ENCODE measurements at regions not wholly inside any gene's neighbourhood (a gene's known extent, or its start where the extent isn't known, plus 50 kb on each side); places are given as distances from the start of the nearest gene placed in this dataset.
"Not testable (repeated sequence)": the region's sequence is repeated elsewhere in the genome, so short reads cannot be mapped to it uniquely, and the experiment has no call there.

DNA sequence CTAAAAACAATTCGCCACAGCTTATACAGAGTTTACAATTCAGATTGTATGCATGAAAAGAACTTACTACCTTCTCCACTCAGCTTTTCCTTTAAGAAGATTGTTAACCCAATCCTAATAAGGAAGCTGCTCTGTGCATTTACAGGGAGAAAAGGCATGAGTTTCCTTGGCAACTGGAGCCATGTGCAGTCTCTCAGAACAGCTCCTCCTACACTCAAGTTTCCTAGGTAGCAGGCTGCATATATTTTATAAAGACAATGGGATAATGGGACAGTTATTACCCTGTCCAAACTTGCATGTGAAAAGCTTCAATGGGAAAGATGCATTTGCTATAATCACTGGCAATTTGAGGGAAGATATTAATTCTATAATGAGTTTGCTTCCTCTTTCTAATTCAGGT lies 125.5 kb upstream of the TRPC4 start:
- DNase-seq = no peak

DNA sequence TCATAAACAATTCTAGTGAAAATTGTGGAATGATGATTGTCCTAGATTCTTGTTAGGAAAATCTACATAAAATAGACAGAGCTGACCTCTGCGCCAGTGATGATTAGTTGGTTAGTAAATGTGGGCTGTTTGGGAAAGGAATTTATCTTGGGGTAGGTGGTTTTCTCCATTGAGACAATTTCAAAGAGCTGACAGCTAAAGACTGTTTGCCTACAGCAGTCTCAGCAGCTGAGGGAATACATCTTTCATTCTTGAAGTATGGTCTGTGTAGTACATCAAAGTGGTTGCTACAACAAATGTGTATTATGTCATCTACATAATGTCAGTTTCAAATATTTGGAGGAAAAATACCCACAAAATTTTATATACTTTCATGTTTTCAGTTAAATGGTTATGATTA lies 117.2 kb upstream of the TRPC4 start:
- DNase-seq = no peak

DNA sequence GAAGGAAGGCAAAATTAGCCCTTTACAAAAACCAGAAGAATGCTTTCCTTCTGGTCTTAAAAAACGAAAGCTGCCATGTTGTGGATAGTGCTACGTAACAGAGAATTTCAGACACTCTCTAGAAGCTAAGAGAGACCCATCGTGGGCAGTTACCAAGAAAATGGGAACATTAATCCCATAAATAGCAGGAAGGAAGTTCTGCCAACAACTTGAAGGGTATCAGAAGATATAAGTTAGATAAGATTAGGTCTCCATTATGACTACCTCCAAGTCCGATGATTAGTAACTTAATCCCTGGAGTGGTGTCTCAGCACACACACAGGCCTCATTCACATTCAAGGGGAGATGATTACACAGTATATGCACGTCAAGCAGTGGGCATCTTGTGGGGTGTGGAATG lies 115.7 kb upstream of the TRPC4 start:
- no peak for DNase-seq

DNA sequence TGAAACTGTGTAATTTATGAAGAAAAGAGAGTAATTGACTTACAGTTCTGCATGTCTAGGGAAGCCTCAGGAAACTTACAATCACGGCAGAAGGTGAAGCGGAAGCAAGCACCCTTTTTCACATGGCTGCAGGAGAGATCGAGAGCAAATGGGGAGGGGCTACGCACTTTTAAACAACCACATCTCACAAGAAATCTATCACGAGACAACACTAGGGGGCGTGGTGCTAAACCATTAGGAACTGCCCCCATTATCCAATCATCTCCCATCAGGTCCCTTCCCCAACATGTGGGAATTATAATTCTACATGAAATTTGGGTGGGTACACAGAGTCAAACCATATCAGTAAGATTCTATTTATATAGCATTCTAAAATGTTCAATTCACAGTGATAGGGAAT lies 114.8 kb upstream of the TRPC4 start:
- no peak for DNase-seq

DNA sequence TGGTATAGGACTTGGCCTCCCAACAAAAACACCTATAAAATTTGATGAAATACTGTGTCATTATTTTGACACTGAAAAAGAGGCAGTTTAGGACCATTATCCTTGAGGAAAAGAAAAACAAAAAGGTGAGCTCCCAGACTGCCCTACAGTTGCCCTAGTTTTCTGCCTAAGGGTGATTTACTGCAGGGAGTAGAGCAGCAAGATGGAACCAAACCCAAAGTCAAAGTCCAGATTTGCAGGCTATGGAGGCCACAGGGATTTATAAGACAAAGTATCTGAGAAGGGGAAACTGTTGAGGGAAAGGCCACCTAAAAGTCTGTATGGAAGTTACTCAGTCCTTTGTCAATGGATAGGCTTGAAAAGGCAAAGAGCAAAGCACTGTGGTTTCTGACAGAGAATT lies 112.4 kb upstream of the TRPC4 start:
- DNase-seq = no peak

DNA sequence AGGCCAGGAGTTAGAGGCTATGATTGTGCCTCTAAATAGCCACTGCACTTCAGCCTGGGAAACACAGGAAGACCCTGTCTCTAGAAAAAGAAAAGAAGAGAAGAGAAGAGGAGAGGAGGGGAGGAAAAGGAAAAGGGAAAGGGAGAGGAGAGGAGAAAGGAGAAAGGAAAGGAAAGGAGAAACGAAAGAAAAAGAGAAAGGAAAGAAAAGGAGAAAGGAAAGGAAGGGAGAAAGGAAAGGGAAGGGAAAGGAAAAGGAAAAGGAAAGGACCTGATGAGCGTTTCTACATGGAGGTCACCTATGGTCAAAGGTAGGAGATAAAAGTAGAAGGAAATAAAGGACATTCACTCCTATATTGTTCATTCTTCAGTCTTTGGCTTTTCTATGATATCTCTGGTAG lies 109.1 kb upstream of the TRPC4 start:
- DNase-seq = no peak

DNA sequence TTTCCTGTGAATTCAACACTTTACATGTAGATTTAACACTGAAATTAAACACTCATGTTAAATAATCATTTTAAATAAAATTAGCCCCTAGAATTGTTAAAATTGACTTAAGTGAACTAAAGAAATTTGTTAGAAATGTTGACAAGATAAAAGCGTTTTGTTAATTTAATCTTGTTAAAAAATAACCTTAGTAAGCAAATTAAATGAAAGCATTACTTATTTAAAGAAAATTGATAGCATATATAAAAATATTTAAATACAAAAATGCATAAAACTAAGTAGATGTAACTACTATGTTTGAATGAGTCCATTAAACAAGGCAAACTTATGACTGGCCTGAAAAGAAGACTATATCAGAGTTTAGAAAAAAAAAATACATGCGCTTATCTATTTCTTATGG lies 99.0 kb upstream of the TRPC4 start:
- no peak for DNase-seq

DNA sequence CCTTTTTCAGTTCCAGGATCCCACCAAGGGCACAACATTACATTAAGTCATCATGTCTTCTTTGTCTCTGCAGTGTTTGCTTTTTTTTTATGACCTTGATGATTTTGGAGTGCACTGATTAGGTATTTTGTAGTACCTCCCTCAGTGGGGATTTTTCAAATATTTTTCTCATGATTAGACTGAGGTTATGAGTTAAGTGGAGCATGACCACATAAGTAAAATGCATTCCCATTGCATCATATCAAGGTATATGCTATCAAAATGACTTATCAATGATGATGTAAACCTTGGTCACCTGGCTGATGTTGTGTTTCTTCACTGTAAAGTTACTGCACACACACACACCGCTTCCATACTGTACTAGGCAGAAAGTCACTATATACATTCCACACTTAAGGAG lies 96.7 kb upstream of the TRPC4 start:
- DNase-seq = no peak

DNA sequence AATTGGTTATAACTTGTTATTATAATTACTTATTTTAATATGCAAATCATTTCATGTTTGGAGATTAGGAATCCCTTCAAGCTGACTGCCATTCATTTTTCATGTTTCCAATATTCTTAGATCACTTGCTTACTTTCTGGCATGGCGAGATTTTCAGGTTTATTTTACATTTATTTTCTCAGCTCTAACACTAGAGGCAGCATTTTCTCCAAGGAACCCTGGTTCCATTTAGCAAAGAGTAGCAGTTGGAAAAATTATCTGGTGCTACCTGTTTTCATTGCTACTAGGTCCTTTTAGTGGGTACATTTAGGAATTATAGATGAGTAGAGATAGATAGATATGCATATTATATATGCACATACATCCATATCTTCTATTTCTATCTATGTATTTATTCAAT lies 90.9 kb upstream of the TRPC4 start:
- no peak for DNase-seq

DNA sequence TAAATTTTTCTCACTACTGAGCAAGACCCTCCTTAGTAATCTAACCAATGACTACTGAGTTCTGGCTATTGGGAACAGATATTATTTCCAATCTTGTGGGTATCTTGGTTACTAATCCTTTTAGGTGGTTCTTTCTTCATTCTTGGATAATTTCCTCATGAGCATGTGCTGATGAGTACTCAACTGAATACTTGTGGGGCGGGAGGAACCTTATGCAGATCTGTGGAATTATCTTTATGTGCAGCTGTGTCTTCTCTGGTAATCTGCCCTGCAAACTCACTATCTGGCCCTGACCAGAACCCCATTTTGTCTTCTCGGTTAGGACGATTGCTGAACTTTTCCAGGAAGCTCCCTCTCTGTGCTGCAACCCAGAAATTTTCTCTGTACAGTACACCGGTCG lies 89.7 kb upstream of the TRPC4 start:
- no peak for DNase-seq

DNA sequence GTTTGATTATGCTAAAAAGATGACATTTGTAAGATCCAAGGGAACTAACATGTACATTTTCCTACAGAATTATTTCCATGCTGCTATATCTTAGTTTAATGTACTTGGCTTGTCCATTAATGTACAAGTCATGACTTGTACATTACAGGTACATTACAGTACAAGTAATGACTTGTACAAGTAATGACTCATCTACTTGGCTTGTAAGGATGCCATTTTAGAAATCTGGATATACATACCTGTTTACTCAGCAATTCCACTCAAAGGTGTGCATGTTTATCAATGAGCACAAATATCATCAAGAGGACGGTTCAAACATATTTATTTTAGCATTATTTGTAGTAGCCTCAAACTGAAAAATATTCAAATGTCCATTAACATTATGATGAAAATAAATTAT lies 87.0 kb upstream of the TRPC4 start:
- DNase-seq = no peak

DNA sequence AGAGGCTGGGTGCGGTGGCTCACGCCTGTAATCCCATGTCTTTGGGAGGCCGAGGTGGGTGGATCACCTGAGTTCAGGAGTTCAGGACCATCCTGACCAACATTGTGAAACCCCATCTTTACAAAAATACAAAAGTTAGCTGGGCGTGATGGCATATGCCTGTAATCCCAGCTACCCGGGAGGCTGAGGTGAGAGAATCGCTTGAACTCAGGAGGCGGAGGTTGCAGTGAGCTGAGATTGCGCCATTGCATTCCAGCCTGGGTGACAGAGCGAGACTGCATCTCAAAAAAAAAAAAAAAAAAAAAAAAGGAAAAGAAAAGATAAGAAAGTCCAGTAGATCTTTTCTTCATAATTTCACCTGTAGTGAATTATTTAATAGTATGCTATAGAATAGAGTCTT lies 85.0 kb upstream of the TRPC4 start:
- DNase-seq = not testable (repeated sequence)

DNA sequence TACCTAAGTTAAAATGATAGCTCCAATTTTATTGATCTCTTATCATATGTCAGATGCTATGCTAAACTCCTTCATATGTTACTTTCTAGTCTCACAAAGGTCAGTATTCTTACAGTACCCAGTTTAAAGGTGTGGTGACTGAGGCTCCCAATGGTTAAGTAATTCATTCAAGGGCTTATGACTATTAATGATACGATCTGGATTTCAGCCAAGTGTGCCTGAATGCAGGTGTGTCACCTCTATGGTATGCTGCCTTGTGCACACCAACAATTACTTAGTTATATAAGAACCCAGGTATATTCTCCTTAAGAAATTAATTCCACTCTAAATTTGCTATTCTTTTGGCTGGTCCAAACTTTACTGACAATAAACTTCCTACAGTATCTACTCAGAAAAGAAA lies 84.6 kb upstream of the TRPC4 start:
- no peak for DNase-seq

DNA sequence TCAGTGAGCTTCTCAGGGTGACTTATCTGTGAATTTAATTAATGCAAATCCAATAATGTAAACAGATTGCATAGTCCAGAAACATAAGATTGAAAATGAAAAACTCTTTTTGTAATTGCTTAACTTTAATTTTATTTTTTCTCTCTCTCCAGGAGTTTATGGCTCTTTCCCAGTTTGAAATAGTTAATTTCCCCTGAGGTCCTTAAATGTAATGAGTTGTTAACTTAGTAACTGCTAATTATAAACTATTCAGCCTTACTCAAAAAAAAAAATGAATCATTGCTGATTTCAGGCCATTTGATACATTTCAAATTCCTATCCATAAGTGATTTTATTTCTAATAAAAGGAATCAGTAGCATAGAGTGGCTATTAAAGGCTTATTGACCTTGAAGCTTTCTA lies 84.1 kb upstream of the TRPC4 start:
- no peak for DNase-seq

DNA sequence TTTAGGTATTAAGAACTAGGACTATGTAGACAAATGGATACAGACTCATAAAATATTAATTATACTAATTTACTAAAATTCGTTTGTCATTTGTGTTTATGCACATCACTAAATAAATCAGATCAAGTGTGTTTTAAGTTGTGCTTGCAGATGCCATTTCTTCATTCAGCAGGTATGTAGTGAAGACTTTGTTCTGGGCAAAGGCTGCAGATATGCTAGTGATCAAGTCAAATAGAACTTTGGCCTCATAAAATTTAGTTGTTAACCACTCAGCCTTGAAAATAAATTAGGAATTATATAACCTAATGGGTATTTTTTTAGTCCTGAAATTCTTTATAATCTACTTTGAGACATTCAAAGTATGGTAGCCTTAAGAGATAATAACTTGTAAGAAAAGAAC lies 80.4 kb upstream of the TRPC4 start:
- DNase-seq = no peak

DNA sequence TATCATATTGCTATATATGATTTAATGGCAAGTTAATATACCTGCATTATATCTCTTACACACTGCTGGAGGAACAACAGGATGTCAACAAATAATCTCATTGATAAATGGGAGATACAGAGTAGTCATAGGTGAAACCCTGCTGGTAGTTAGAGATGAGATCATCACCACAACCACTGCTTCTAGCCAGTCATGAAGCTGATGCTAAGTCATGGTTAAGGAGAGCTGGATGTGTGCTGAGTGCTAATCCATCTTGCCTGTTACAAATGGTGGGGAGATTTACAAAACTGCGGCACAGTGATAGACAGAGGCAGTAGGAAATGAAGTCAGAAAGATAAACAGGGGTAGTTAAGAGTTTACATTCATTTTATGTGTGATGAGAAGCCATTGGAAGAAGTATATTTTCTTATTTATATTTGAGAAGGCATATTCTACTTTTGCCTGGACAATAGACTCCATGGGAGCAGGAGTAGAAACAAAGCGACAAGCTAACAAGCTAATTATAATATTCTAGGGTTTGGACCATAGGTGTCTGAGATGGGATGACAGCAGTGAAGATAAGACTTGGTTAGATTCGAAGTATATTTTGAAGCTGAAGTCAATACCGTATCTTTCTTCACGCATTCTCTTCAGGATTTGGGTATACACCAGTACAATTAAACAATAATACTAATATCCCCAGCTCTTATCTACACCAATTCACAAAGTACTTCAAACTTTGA lies 78.0 kb upstream of the TRPC4 start:
- DNase-seq = no peak

DNA sequence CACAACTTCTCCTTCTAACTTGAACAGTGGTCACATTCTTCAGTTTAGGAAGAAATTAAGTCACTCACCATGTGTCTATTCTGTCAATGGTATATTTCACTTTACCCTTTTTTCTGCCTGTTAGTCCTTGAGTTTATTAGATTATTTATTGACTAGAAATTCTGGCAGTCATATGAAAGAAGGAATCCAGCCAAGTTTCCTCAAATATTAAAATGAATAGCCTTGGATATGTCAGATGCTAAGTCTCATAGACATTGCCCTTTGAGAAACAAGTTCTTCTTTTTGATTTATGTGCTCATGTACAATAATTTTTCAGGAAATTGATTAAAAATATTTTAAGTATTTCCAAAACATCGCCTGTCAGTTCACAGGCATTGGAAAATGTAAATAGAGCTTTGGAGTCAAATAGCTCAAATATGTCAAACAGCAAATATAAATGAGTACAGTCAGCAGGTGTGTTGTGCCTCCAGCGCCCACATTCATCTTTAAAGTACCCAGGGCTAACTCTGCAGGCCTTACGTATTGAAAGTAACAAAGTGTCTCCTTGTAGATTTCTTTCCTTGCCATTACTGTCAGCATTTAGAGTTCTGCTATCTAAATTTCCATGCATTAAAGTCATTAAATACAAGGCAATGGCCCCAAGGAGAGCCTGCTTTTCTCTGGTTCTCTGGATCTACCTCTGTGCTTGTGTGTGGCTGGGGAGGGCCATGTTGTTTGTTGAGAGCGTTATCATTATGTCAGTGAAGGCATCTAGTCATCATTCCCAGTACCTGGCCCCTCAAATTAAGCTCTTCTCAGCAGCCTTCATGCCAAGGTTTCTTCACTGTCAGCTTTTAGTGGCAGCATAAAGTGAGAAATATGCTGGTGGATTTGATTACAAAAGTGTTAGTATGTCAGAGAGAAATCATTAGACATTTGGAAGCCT lies 76.3 kb upstream of the TRPC4 start:
- no peak for DNase-seq

DNA sequence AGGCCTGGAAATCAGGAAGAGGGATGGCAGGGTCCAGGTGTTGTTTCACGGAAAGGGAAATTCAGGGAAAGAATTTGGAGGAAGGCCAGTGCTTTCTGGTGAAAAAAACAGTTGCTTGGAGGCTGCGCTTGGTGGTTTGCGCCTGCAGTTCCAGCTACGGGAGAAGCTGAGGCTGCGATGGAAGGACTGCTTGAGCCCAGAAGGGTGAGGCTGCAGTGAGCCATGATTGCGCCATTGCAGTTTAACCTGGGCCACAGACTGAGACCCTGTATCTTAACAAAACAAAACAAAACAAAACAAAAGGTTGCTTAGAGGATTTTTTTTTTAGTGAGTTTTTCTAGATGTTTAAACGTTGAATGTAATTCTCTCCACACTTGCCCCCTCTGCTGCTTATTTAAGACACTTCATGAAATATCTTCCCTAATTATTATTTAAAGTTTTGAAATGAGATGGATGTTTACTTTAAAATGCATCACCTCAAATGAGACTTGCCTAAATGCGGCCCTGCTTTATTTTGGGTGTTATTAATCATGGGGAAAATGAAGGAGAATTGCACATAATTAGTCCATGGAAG lies 75.4 kb upstream of the TRPC4 start:
- DNase-seq = no peak

DNA sequence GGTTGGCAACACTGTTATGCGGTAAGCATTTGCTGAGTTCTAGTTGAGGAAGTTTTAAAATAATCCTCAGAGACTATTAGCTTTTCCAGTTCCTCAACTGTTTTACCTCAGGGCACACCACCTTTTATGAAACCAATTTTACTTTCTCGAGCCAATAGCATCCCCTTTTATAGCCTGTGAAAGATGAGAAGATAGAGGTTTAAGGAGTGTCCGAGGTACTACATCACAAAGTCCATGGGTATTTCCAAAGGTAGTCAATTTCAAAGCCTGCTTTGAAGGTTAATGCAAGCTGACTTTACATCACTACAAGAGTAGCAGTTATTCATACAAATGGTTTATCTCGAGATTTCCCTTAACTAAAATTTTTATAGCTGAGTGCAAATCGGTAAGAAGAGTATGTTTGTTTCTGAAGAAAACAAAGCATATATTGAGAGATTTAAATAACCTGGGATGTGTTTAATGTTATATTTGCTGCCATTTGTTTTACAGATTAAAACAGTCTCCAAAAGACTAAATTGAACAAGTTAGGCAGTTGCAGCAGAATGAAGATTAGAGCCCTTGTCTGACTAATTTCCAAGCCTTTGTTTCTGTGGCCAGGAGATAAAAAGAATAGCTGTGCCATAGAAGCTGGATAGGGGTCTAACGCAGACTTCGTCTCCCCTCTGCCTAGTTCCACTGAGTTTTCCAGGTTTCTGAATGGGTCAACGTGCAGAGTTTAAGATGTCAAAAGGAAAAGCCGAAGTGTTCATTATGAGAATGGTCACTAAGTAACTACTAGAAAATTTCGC lies 74.7 kb upstream of the TRPC4 start:
- no peak for DNase-seq

DNA sequence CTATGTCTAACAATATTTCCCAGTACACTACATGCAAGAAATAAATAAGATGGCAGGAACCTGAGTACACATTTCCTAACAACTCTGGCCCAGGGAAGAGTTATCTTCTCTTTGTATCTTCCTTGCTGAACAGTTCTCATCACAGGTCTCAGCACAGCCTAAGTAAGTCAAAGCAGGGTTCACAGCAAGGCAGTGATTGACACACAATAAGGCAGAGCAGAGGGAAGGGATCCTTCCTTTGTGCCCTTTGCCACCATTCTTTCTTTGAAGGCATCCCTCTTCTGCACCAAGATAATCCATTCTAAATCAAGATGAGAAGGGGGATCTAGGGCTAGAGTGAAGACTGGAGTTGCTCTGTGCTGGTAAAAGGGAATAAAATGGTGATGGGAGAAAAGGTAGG lies 73.4 kb upstream of the TRPC4 start:
- no peak for DNase-seq

DNA sequence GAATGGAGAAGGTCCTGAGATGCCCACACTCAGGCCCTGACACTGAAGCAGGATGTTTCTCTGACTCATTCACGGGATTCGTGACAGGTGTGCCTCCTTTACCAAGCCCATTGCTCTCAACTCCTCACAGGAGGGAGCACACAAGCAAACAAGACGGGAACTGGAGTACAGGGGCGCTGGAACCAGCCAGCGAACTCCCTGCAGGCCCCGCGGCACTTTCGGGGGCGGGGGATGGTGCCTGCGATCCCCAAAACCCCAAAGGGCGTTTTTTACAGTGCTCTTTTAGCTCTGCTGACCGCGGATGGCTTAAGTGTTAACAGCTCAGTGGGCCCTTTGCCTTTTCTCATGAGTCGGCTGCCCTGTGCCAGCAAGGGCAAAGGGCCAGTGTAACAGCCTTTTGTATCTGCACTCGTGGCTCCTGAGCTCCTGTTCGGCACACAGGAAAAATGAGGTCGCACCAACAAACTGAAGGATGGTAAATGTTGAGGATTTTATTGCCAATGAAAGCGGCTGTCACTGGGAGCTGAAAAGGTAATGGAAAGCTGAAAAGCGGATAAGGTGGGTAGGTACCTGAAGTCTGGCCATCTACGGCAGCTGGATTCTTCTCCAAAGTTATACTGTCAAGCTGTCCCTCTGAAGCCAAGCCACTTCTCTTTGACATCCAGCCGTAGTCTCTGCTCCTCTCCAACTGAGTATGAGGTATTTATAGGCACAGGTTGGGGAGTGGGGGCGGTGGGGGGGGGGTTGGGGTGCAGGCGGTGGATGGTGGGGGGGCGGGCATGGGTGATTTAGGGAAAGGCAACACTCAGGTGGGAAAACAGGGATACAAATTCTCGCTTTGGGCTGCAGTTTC lies 65.0 kb upstream of the TRPC4 start:
- no peak for DNase-seq

DNA sequence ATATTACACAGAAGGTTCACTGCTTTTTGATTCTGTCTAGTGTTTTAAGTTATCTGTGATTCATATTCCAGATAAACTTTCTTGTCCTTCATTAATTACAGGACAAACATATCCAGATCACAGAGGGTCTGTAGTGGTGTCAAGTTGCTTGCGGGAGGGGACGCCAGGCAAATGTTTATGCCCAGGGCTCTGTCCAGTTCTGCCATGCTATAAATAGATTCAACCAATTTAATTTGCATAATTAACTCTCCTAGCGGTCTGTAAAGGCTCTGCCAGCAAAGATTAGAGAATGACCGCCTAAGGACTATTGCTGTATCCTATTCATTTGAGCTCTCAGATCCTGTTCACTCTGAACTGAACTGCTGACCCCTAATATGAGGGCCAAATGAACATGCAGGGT lies 59.7 kb upstream of the TRPC4 start:
- DNase-seq = no peak
